ENCODE measurements at regions not wholly inside any gene's neighbourhood (a gene's known extent, or its start where the extent isn't known, plus 50 kb on each side); places are given as distances from the start of the nearest gene placed in this dataset.

DNA sequence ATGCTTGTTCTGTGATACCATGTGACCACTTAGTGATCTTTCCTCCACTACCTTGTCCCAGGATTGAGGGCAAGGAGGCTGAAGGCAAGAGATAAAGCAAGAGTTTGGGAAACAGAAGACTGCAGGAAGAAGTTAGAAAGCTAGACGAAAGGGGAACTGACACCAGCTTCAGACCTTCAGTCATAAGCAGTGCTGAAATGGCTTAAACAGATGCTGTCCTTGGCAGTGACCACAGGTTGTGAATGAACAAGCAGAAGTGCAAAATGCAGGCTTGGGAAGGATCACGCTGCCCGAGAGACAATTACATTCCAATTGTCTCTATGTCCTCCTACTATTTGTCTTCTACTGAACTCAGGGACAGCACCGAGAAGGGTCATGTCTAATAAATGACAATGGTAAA lies 704.9 kb upstream of the AUTS2 start:
- no peak for TF ChIP-seq CTCF (IDR thresholded peaks at IDR 0.05; ENCODE audit: low read depth, low read length)
- TF ChIP-seq EZH2phosphoT487 (IDR thresholded peaks at IDR 0.05; ENCODE audit: low read depth) = no peak

Data from OCI-LY3 (cell line).